Adipocyte (in vitro differentiated cells): ENCODE measurements at regions not wholly inside any gene's neighbourhood (a gene's known extent, or its start where the extent isn't known, plus 50 kb on each side); places are given as distances from the start of the nearest gene placed in this dataset.
A peak's percentile ranks its signal among the peaks of the same experiment; 100 is the strongest.

Experiments
- DNase-seq: peaks from one replicate; pipeline ENCODE4 v3.0.0-alpha.2; 2015; ENCODE audit warnings: low read depth
- H3K27me3 ChIP-seq: replicated peaks from 2 replicates; pipeline ENCODE4 v1.7.0; 2013; ENCODE audit warnings: mild to moderate bottlenecking, low read length, moderate library complexity; ENCODE audit not compliant: control insufficient read depth, insufficient read depth
- H3K36me3 ChIP-seq: 2 replicates; pipeline ENCODE4 v1.7.0; 2013; ENCODE audit warnings: low read length, mild to moderate bottlenecking, moderate library complexity; ENCODE audit not compliant: control insufficient read depth, insufficient read depth, severe bottlenecking
- H3K4me1 ChIP-seq: 2 replicates; pipeline ENCODE4 v1.7.0; 2013; ENCODE audit warnings: mild to moderate bottlenecking, low read length, moderate library complexity; ENCODE audit not compliant: control insufficient read depth, insufficient read depth
- H3K4me3 ChIP-seq: 2 replicates; pipeline ENCODE4 v1.7.0; 2013; ENCODE audit warnings: mild to moderate bottlenecking, low read length, moderate library complexity
- H3K9ac ChIP-seq: 2 replicates; pipeline ENCODE4 v1.7.0; 2013; ENCODE audit warnings: mild to moderate bottlenecking, low read length, moderate library complexity
- H3K9me3 ChIP-seq: 2 replicates; pipeline ENCODE4 v1.7.0; 2013; ENCODE audit warnings: mild to moderate bottlenecking, low read length, moderate library complexity; ENCODE audit not compliant: control insufficient read depth

GRCh38 chr5:124919747-124920525, 173.5 kb upstream of the ZNF608 start:
- Histone ChIP-seq H3K9ac (no peak overlapping the region), H3K27me3 (no peaks in the 10 kb centered on the region), H3K4me3 (no peak overlapping the region), H3K36me3 (no peaks in the 10 kb centered on the region), H3K9me3 (no peaks in the 10 kb centered on the region), H3K4me1 (no peaks in the 10 kb centered on the region)
- no peak for DNase-seq

GRCh38 chr5:124920909-124921666, 174.6 kb upstream of the ZNF608 start:
- Histone ChIP-seq H3K27me3 (no peaks in the 10 kb centered on the region), H3K4me1 (no peaks in the 10 kb centered on the region), H3K9me3 (no peaks in the 10 kb centered on the region), H3K4me3 (no peak overlapping the region), H3K9ac (no peak overlapping the region), H3K36me3 (no peaks in the 10 kb centered on the region)
- no peak for DNase-seq

- no peaks in the 10 kb centered on the region for H3K4me1 ChIP-seq
- DNase-seq, result no peak
- H3K27me3 ChIP-seq, result no peaks in the 10 kb centered on the region
- no peak overlapping the region for H3K4me3 ChIP-seq
- no peak overlapping the region for H3K9ac ChIP-seq
- no peaks in the 10 kb centered on the region for H3K9me3 ChIP-seq
- no peaks in the 10 kb centered on the region for H3K36me3 ChIP-seq
Observed at GRCh38 chr5:124921694-124922093, 175.3 kb upstream of the ZNF608 start.

- Histone ChIP-seq H3K9ac (no peak overlapping the region), H3K4me1 (no peaks in the 10 kb centered on the region), H3K9me3 (peaks cover 3% of the 10 kb centered on the region), H3K36me3 (no peaks in the 10 kb centered on the region), H3K27me3 (no peaks in the 10 kb centered on the region), H3K4me3 (no peak overlapping the region)
- DNase-seq, result no peak
Observed at GRCh38 chr5:124922255-124922975, 176.0 kb upstream of the ZNF608 start.

GRCh38 chr5:124923131-124923530, 176.7 kb upstream of the ZNF608 start:
- no peaks in the 10 kb centered on the region for H3K27me3 ChIP-seq
- no peaks in the 10 kb centered on the region for H3K36me3 ChIP-seq
- H3K9me3 ChIP-seq, result peaks cover 5% of the 10 kb centered on the region
- H3K9ac ChIP-seq, result no peak overlapping the region
- no peak for DNase-seq
- H3K4me1 ChIP-seq, result no peaks in the 10 kb centered on the region
- no peak overlapping the region for H3K4me3 ChIP-seq

GRCh38 chr5:124924729-124925128, 178.3 kb upstream of the ZNF608 start:
- Histone ChIP-seq H3K27me3 (no peaks in the 10 kb centered on the region), H3K4me1 (no peaks in the 10 kb centered on the region), H3K4me3 (no peak overlapping the region), H3K9ac (no peak overlapping the region), H3K36me3 (no peaks in the 10 kb centered on the region), H3K9me3 (peaks cover 5% of the 10 kb centered on the region)
- no peak for DNase-seq

- Histone ChIP-seq H3K9me3 (peaks cover 5% of the 10 kb centered on the region), H3K9ac (no peak overlapping the region)
- no peak for DNase-seq
Observed at GRCh38 chr5:124927735-124928134, 181.3 kb upstream of the ZNF608 start.

GRCh38 chr5:124929000-124929399, 182.6 kb upstream of the ZNF608 start:
- no peaks in the 10 kb centered on the region for H3K27me3 ChIP-seq
- no peak overlapping the region for H3K9ac ChIP-seq
- H3K9me3 ChIP-seq, result peaks cover 5% of the 10 kb centered on the region
- H3K36me3 ChIP-seq, result no peaks in the 10 kb centered on the region
- no peak for DNase-seq
- no peak overlapping the region for H3K4me3 ChIP-seq
- peaks cover 4% of the 10 kb centered on the region for H3K4me1 ChIP-seq

More at GRCh38 chr5:124927735-124928134, 181.3 kb upstream of the ZNF608 start:
- H3K4me3 ChIP-seq, result no peak overlapping the region
- no peaks in the 10 kb centered on the region for H3K27me3 ChIP-seq
- H3K36me3 ChIP-seq, result no peaks in the 10 kb centered on the region
- no peaks in the 10 kb centered on the region for H3K4me1 ChIP-seq

GRCh38 chr5:124932791-124933600, 186.6 kb upstream of the ZNF608 start:
- no peaks in the 10 kb centered on the region for H3K36me3 ChIP-seq
- H3K4me3 ChIP-seq, result no peak overlapping the region
- no peaks in the 10 kb centered on the region for H3K9me3 ChIP-seq
- no peak overlapping the region for H3K9ac ChIP-seq
- H3K4me1 ChIP-seq, result peaks cover 4% of the 10 kb centered on the region
- DNase-seq, result peak; percentile 68
- H3K27me3 ChIP-seq, result no peaks in the 10 kb centered on the region

GRCh38 chr5:124935065-124935464, 188.6 kb upstream of the ZNF608 start:
- no peaks in the 10 kb centered on the region for H3K36me3 ChIP-seq
- H3K4me3 ChIP-seq, result no peak overlapping the region
- H3K9me3 ChIP-seq, result peaks cover under 1% of the 10 kb centered on the region
- H3K4me1 ChIP-seq, result peaks cover 4% of the 10 kb centered on the region
- H3K9ac ChIP-seq, result no peak overlapping the region
- no peaks in the 10 kb centered on the region for H3K27me3 ChIP-seq
- no peak for DNase-seq

GRCh38 chr5:124936626-124936933, 190.1 kb upstream of the ZNF608 start:
- no peak overlapping the region for H3K4me3 ChIP-seq
- no peaks in the 10 kb centered on the region for H3K36me3 ChIP-seq
- peaks cover 12% of the 10 kb centered on the region for H3K9me3 ChIP-seq
- DNase-seq, result no peak
- H3K27me3 ChIP-seq, result no peaks in the 10 kb centered on the region
- peaks cover 4% of the 10 kb centered on the region for H3K4me1 ChIP-seq
- H3K9ac ChIP-seq, result no peak overlapping the region
